ENCODE measurements at regions not wholly inside any gene's neighbourhood (a gene's known extent, or its start where the extent isn't known, plus 50 kb on each side); places are given as distances from the start of the nearest gene placed in this dataset.

- no peak for TF ChIP-seq CTCF (IDR thresholded peaks at IDR 0.05)
- no peak for TF ChIP-seq POLR2A (IDR thresholded peaks at IDR 0.05)
Observed at GRCh38 chr2:120436885-120437603, 91.1 kb downstream of the INHBB start.
